ENCODE measurements at regions not wholly inside any gene's neighbourhood (a gene's known extent, or its start where the extent isn't known, plus 50 kb on each side); places are given as distances from the start of the nearest gene placed in this dataset.

DNA sequence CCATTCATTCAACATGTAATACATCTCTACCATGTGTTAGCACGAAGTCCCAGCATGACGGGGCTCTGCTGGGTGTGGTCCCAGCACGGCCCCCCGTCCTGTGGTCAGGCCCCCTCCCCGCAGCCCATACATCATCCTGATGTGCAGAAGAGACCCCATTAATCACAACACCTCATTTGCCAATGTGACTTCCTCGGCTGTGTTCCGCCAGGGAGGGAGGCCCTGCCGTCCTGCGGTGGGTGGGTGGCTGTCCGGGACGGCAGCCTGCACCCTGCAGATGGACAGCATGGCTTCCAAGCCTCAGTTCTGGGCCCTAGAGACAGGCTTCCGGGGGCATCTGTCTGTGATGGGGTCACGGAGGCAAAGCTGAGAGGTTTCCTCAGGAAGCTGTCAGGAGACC, 254.0 kb downstream of the CYP26B1 start:
- intact Hi-C loops (cut with DNase I), result no loop called here
- no peak overlapping the region for H3K27ac ChIP-seq
- whole genome bisulfite sequencing, 2 donors, result 53 to 72% methylated on average over 7 to 10 of the region's 13 CpGs
- no peak for DNase-seq
- H3K36me3 ChIP-seq, result no peaks in the 10 kb centered on the region
- TF ChIP-seq, protein P1, sequence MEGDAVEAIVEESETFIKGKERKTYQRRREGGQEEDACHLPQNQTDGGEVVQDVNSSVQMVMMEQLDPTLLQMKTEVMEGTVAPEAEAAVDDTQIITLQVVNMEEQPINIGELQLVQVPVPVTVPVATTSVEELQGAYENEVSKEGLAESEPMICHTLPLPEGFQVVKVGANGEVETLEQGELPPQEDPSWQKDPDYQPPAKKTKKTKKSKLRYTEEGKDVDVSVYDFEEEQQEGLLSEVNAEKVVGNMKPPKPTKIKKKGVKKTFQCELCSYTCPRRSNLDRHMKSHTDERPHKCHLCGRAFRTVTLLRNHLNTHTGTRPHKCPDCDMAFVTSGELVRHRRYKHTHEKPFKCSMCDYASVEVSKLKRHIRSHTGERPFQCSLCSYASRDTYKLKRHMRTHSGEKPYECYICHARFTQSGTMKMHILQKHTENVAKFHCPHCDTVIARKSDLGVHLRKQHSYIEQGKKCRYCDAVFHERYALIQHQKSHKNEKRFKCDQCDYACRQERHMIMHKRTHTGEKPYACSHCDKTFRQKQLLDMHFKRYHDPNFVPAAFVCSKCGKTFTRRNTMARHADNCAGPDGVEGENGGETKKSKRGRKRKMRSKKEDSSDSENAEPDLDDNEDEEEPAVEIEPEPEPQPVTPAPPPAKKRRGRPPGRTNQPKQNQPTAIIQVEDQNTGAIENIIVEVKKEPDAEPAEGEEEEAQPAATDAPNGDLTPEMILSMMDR (IDR thresholded peaks at IDR 0.05), result no peak
- TF ChIP-seq POLR2A (IDR thresholded peaks at IDR 0.05), result no peak
- H3K27me3 ChIP-seq, result peaks cover 0 to 6% (median 0%) of the 10 kb centered on the region in 4 donors
- no peak overlapping the region for H3K4me3 ChIP-seq
- H3K9me3 ChIP-seq, result no peaks in the 10 kb centered on the region
- H3K4me1 ChIP-seq, result no peaks in the 10 kb centered on the region

DNA sequence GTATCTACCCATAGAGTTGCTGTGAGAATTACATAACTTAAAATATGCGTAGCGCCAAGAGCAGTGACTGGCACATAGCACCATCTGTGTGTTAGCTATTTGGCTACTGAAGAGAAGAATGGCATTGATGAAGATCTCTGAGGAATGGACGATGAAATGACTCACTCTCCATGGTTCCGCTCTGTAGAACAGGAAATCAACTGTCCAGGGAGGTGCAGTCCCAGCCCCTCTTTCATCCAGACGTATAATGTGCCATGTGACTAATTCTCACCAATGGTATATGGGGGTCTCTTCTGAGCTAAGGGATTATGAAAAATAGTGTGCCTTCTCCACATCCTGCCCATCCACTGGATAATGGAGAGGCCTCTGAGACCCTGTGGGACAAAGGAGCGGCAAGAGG, 254.8 kb downstream of the CYP26B1 start:
- DNase-seq, result no peak
- 66 to 82% methylated on average over 6 of the region's 6 CpGs for WGBS, 2 donors
- no peaks in the 10 kb centered on the region for H3K4me1 ChIP-seq
- intact Hi-C loops (cut with DNase I), result no loop called here
- H3K4me3 ChIP-seq, result no peak overlapping the region
- no peaks in the 10 kb centered on the region for H3K36me3 ChIP-seq
- no peaks in the 10 kb centered on the region for H3K9me3 ChIP-seq
- peaks cover 0 to 7% (median 0%) of the 10 kb centered on the region in 4 donors for H3K27me3 ChIP-seq
- TF ChIP-seq, protein P1 (IDR thresholded peaks at IDR 0.05), result no peak
- no peak for TF ChIP-seq POLR2A (IDR thresholded peaks at IDR 0.05)
- no peak overlapping the region for H3K27ac ChIP-seq

DNA sequence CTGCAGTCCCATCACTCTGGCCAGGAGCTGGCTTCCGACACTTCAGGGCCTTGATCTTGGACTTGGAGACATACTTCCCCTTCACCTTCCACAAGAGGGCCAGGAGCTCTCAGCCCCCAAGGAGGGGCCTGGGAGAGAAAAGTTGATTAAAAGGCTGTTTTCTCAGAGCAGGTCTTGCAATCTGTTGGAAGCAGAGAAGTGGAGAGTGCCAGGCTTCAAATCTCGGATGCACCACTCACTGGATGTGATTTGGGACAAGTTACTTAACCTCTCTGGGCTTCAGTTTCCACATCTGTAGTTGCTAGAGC, 255.3 kb downstream of the CYP26B1 start:
- Histone ChIP-seq H3K27ac (no peak overlapping the region), H3K9me3 (no peaks in the 10 kb centered on the region), H3K36me3 (no peaks in the 10 kb centered on the region), H3K4me3 (no peak overlapping the region), H3K4me1 (no peaks in the 10 kb centered on the region), H3K27me3 (peaks cover 0 to 7% (median 0%) of the 10 kb centered on the region in 4 donors)
- TF ChIP-seq, protein P1 (IDR thresholded peaks at IDR 0.05), result no peak
- TF ChIP-seq POLR2A (IDR thresholded peaks at IDR 0.05), result no peak
- WGBS, 2 donors, result 85 to 86% methylated on average over 1 to 2 of the region's 2 CpGs
- intact Hi-C loops (cut with DNase I), result no loop called here
- DNase-seq, result no peak

DNA sequence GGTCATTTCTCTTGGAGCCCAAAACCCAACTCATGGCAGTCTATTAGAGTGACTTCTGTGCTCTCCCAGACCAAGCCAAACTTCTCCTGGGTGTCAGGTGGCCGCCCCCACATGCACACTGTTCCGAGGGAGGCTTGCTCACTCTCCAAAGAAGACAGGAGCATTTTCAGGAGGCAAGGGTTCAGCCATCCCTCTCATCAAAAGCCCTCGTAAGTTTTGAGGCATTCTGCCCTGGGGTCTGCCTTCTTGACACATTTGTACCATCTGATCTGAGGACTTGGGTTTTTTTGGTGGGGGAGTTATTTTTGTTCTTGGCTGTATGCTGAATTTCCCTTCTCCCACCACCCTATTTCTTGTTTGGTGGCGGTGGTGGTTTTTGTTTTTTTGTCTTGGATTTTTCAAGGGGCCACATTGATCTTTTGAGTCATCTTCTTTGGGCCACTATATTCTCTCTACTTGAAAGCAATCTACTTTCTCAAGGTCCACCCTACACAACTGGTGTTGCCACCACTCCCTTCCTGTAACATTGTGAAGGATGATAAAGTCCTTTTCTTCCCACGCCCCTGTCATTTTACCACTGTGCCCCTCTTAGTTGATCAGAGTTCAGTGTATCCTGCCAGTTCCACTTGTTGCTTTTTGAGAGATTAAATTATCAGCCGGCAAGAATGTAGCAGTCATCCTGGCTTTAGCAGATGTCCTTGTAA, 255.8 kb downstream of the CYP26B1 start:
- intact Hi-C loops (cut with DNase I), result no loop called here
- Histone ChIP-seq H3K27ac (no peak overlapping the region), H3K36me3 (no peaks in the 10 kb centered on the region), H3K4me3 (no peak overlapping the region), H3K27me3 (peaks cover 0 to 7% (median 0%) of the 10 kb centered on the region in 4 donors), H3K4me1 (no peaks in the 10 kb centered on the region), H3K9me3 (no peaks in the 10 kb centered on the region)
- WGBS, 2 donors, result 75 to 81% methylated on average over 6 of the region's 6 CpGs
- no peak for DNase-seq
- TF ChIP-seq POLR2A (IDR thresholded peaks at IDR 0.05), result no peak
- TF ChIP-seq, protein P1 (IDR thresholded peaks at IDR 0.05), result no peak

DNA sequence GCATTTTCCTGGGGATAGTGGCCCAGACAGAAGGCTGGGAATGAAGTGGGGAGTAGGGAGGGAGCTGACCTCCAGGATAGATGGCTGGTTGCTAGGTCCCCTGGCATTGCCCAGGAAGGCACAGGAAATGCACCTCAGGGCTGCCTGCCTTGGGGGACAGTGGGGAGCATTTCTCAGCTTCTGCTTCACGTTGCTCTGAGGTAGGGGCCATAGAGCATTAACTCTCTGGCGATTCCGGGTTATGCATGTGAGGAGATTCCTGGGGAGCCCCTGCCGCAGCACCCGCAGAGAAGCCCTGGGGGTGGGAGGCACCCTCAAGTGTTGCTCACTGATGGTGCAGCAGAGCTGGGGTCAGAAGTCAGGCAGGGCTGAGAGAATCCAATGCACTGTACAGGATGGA, 256.5 kb downstream of the CYP26B1 start:
- intact Hi-C loops (cut with DNase I), result no loop called here
- peaks cover 0 to 7% (median 0%) of the 10 kb centered on the region in 4 donors for H3K27me3 ChIP-seq
- DNase-seq, result no peak
- no peak overlapping the region for H3K4me3 ChIP-seq
- no peak overlapping the region for H3K27ac ChIP-seq
- no peaks in the 10 kb centered on the region for H3K9me3 ChIP-seq
- no peaks in the 10 kb centered on the region for H3K36me3 ChIP-seq
- 67% methylated on average over 3 of the region's 5 CpGs; no CpG with 5 or more reads in 1 of the 2 donors for WGBS, 2 donors
- H3K4me1 ChIP-seq, result no peaks in the 10 kb centered on the region
- TF ChIP-seq POLR2A (IDR thresholded peaks at IDR 0.05), result no peak
- TF ChIP-seq, protein P1 (IDR thresholded peaks at IDR 0.05), result no peak
